GM19463 (cell line): ENCODE measurements at regions not wholly inside any gene's neighbourhood (a gene's known extent, or its start where the extent isn't known, plus 50 kb on each side); places are given as distances from the start of the nearest gene placed in this dataset.

Experiments
- ATAC-seq: cut with Tn5 transposase; IDR thresholded peaks from one replicate; pipeline ENCODE4 v1.9.1; 2021; ENCODE audit warnings: mild to moderate bottlenecking, moderate library complexity; ENCODE audit not compliant: unreplicated experiment

- no peak for ATAC-seq
Observed at GRCh38 chr13:105363261-105364190, 1171.9 kb downstream of the EFNB2 start.

GRCh38 chr13:105353654-105354053, 1181.8 kb downstream of the EFNB2 start:
- ATAC-seq, result no peak

GRCh38 chr13:105349082-105349723, 1186.3 kb downstream of the EFNB2 start:
- ATAC-seq, result no peak

- ATAC-seq, result no peak
Observed at GRCh38 chr13:105346141-105346775, 1189.2 kb downstream of the EFNB2 start.

GRCh38 chr13:105345730-105346129, 1189.7 kb downstream of the EFNB2 start:
- ATAC-seq, result no peak

- ATAC-seq, result no peak
Observed at GRCh38 chr13:105345131-105345530, 1190.3 kb downstream of the EFNB2 start.

GRCh38 chr13:105343134-105343806, 1192.2 kb downstream of the EFNB2 start:
- ATAC-seq, result no peak

- no peak for ATAC-seq
Observed at GRCh38 chr13:105342281-105342820, 1193.1 kb downstream of the EFNB2 start.

- ATAC-seq, result no peak
Observed at GRCh38 chr13:105341758-105342157, 1193.7 kb downstream of the EFNB2 start.

- no peak for ATAC-seq
Observed at GRCh38 chr13:105341256-105341655, 1194.2 kb downstream of the EFNB2 start.

GRCh38 chr13:105340061-105340606, 1195.3 kb downstream of the EFNB2 start:
- no peak for ATAC-seq

GRCh38 chr13:105338773-105339172, 1196.7 kb downstream of the EFNB2 start:
- ATAC-seq, result no peak

GRCh38 chr13:105338006-105338405, 1197.5 kb downstream of the EFNB2 start:
- ATAC-seq, result no peak

GRCh38 chr13:105336706-105337576, 1198.5 kb downstream of the EFNB2 start:
- ATAC-seq, result no peak

- ATAC-seq, result no peak
Observed at GRCh38 chr13:105334211-105334610, 1201.3 kb downstream of the EFNB2 start.

GRCh38 chr13:105333416-105333815, 1202.0 kb downstream of the EFNB2 start:
- no peak for ATAC-seq

GRCh38 chr13:105329359-105329758, 1206.1 kb downstream of the EFNB2 start:
- no peak for ATAC-seq

- ATAC-seq, result no peak
Observed at GRCh38 chr13:105328212-105328611, 1207.2 kb downstream of the EFNB2 start.

GRCh38 chr13:105327581-105328126, 1207.8 kb downstream of the EFNB2 start:
- no peak for ATAC-seq
